ENCODE measurements at regions not wholly inside any gene's neighbourhood (a gene's known extent, or its start where the extent isn't known, plus 50 kb on each side); places are given as distances from the start of the nearest gene placed in this dataset.

- TF ChIP-seq CTCF (conservative IDR thresholded peaks at IDR 0.05; ENCODE audit: low read length) (no peak), EZH2phosphoT487 (IDR thresholded peaks at IDR 0.05; ENCODE audit: borderline replicate concordance, low read depth, low read length) (no peak)
Measured at GRCh38 chr3:64361962-64362735, 136.9 kb upstream of the PRICKLE2 start.
